WTC11 (cell line): ENCODE measurements at regions not wholly inside any gene's neighbourhood (a gene's known extent, or its start where the extent isn't known, plus 50 kb on each side); places are given as distances from the start of the nearest gene placed in this dataset.

Experiments used
- ARID4B ChIP-seq: sonication (generic); formaldehyde crosslinking; IDR thresholded peaks from 2 replicates; pipeline ENCODE4 v1.8.0; 2023; ENCODE audit warnings: missing genetic modification reagents, mild to moderate bottlenecking, borderline replicate concordance
- ATF3 ChIP-seq: sonication (generic); formaldehyde crosslinking; conservative IDR thresholded peaks from 2 replicates; pipeline ENCODE4 v1.8.1; 2022; ENCODE audit warnings: mild to moderate bottlenecking, missing genetic modification reagents
- CREB1 ChIP-seq: sonication (generic); formaldehyde crosslinking; IDR thresholded peaks from 2 replicates; pipeline ENCODE4 v1.8.0; 2023; ENCODE audit warnings: mild to moderate bottlenecking, missing genetic modification reagents
- CTCF ChIP-seq: fragments of 200-600 bp; IDR thresholded peaks from 2 replicates; pipeline ENCODE4 v1.8.0; 2022; ENCODE audit warnings: antibody characterized with exemption
- ERG ChIP-seq: fragments of 250-450 bp; sonication (Bioruptor Pico); IDR thresholded peaks from 2 replicates; pipeline ENCODE4 v1.8.0; 2021; ENCODE audit warnings: mild to moderate bottlenecking
- KAT7 ChIP-seq: sonication (generic); formaldehyde crosslinking; IDR thresholded peaks from 2 replicates; pipeline ENCODE4 v1.8.1; 2023; ENCODE audit warnings: missing genetic modification reagents, mild to moderate bottlenecking, borderline replicate concordance
- MLX ChIP-seq: sonication (generic); formaldehyde crosslinking; IDR thresholded peaks from 2 replicates; pipeline ENCODE4 v1.8.1; 2023; ENCODE audit warnings: mild to moderate bottlenecking, missing genetic modification reagents, moderate library complexity
- NFYB ChIP-seq: sonication (generic); formaldehyde crosslinking; conservative IDR thresholded peaks from 2 replicates; pipeline ENCODE4 v1.8.0; 2022; ENCODE audit warnings: low read depth, missing genetic modification reagents
- PRDM15 ChIP-seq: sonication (generic); formaldehyde crosslinking; IDR thresholded peaks from 2 replicates; pipeline ENCODE4 v1.8.0; 2022; ENCODE audit warnings: missing genetic modification reagents
- SMAD3 ChIP-seq: sonication (generic); formaldehyde crosslinking; IDR thresholded peaks from 2 replicates; pipeline ENCODE4 v1.8.0; 2022; ENCODE audit warnings: missing genetic modification reagents, mild to moderate bottlenecking, borderline replicate concordance
- ZBTB43 ChIP-seq: sonication (generic); formaldehyde crosslinking; IDR thresholded peaks from 2 replicates; pipeline ENCODE4 v1.8.1; 2023; ENCODE audit warnings: mild to moderate bottlenecking, missing genetic modification reagents
- ZNF416 ChIP-seq: fragments of 250-450 bp; sonication (Bioruptor Pico); IDR thresholded peaks from 2 replicates; pipeline ENCODE4 v1.9.0; 2021; ENCODE audit warnings: mild to moderate bottlenecking, inconsistent platforms

GRCh38 chr22:48169227-48169626 is 1406.8 kb downstream of the TBC1D22A start:
- no peak for TF ChIP-seq ARID4B (CRISPR knock-in tag)
- TF ChIP-seq CTCF = no peak
- no peak for TF ChIP-seq ZBTB43
- no peak for TF ChIP-seq ATF3
- TF ChIP-seq ZNF416 (CRISPR knock-in tag) = no peak
- TF ChIP-seq CREB1 (CRISPR knock-in tag) = no peak
- TF ChIP-seq MLX = no peak
- no peak for TF ChIP-seq KAT7 (CRISPR knock-in tag)
- no peak for TF ChIP-seq SMAD3 (CRISPR knock-in tag)
- TF ChIP-seq NFYB (CRISPR knock-in tag) = no peak
- no peak for TF ChIP-seq ERG (CRISPR knock-in tag)
- TF ChIP-seq PRDM15 (CRISPR knock-in tag) = no peak
